Suppressor macrophage (primary cell): ENCODE measurements at regions not wholly inside any gene's neighbourhood (a gene's known extent, or its start where the extent isn't known, plus 50 kb on each side); places are given as distances from the start of the nearest gene placed in this dataset.

Experiments
- DNase-seq, 4 experiments: peaks; one replicate each; pipeline ENCODE4 v3.0.0-alpha.2; 2020 to 2022

DNA sequence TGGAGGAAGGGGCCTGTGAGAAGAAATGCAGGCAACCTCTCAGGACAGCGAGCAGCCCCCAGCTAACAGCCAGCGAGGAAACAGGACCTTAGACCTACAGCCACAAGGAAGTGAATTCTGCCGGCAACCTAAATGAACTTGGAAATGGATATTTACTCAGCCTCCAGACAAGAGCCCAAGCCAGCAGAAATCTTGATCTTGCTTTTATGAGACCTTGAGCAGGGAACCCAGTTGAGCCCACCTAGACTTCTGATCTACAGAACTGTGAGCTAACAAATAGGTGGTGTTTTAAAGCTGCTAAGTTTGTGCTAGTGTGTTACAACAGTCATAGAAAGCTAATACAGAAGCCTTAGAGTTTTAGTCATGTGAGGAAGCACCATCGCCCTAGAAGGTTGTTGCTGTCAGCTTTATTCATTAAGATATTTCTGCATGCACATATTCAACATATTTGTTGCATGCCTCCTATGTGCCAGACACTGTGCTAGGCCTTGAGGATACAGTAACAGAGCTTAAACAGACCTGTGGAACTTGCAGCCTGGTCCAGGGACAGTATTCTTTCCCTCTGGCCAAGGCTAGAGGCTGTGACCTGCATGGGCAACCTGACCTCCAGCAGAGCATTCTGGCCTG is 50.3 kb downstream of the NALF2 start:
- DNase-seq, result no peak

GRCh38 chrX:69555481-69556041 is 51.4 kb downstream of the NALF2 start:
- DNase-seq, result no peak

DNA sequence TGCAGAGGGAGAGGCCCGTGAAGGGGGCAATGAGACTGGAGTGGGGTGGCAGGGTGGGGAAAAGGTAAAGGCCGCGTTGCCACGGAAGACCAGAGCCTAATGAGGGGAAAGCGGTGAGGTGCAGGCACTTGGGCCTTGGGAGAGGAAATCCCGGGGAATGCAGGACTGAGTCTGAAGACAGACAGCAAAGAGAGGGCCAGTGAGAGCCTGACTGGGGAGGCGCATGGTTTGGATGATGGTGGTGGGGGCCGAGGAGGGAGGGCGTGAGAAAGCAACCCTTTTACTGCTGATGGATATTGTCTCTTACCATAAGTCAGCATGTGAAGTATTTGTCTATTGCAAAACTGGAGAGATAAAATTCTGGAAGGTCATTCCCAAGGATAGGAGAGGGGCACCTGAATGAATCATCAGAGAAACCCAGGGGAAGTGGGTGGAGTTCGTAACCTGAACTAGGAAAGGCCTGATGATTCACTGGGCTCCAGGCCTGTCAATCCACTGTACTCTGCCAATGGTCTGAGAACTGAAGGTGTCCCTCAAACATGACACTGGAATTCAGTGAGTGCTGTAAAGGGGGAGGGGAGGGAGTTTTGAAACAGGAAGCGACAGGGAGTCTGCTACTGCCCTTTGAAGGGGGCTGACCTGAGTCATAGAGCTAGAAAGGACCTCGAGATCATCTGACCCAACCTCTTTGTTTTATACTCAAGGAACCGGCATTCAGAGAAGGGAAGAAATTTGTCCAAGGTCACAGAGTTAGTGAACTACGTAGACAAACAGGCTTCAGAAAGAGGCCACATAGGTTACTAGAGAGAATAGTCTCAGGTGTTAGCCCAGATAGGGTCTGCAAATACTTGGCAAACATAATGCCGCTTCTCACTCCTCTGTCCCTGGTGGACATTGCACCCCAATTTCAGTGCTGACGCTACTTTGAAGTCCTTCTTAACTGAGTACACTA is 52.2 kb downstream of the NALF2 start:
- peak in 1 of 4 experiments; percentile 5 for DNase-seq

GRCh38 chrX:69562904-69563578 is 52.9 kb upstream of the EDA start:
- no peak for DNase-seq

- no peak for DNase-seq
Observed at GRCh38 chrX:69564665-69565064, 51.2 kb upstream of the EDA start.

DNA sequence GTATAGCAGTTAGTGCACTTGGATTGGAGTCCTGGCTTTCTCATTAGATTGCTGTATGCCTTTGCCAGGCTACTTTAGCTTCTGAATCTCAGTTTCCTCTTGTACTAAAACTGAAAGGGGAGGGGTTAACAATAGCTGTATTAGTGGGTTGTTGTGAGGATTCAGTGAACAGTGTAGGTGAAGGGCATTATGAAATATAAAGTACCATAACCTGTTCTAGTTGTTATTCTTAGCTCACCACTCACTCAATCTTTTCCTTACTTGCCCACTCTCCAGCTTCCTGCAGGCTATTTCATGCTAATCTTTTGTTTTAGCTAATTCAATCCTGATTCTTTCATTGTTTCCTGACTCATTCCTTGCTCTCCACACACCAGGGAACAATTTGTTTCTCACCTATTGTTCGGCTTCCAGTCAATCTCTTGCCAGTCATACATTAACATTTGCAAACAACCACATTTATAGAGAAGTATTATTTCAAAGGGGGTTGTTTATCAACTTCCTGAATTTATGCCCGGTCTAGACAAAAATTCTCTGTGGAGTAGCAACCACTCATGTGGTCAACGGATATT is 50.6 kb upstream of the EDA start:
- no peak for DNase-seq
